ENCODE measurements at regions not wholly inside any gene's neighbourhood (a gene's known extent, or its start where the extent isn't known, plus 50 kb on each side); places are given as distances from the start of the nearest gene placed in this dataset.
"Not testable (repeated sequence)": the region's sequence is repeated elsewhere in the genome, so short reads cannot be mapped to it uniquely, and the experiment has no call there.

- DNase-seq: no peak
Observed at GRCh38 chr1:119191325-119191724, 50.9 kb upstream of the WARS2 start.

DNA sequence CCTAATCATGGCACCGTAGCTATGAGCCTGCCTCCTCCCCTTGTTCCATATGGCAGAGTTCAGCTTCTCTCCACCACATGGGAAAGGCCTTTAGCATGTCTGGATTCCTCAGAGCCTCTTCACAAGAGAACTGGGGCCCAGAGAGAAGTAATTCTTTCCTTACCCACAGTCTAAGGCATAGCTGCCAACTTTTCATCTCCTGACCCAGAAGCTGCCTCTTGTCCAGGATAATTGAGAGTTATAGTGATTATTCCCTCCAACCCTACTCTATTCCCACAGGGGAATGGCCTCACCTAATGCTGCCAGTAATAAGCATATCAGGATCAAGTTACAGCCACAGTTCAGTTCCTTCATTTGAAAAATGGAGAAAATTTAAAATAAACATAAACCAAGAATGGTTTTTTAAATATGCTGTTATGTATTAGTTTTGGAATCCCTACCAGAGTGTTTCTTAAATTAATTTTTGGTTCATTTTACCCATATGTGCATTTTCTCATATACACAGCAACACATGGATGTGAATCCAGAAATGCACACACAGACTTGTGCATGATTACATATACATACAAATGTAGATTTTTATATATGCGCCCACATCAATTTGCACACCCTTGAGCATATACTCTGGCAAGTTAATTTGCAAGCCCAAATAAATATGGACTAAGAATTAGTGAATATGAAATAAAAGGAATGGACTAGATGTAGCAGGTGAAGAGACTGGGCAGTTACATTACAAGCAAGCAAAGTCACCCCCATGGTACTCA, 63.9 kb upstream of the WARS2 start:
- no peak for DNase-seq

- DNase-seq: no peak
Observed at GRCh38 chr1:119204961-119205357, 64.5 kb upstream of the WARS2 start.

DNA sequence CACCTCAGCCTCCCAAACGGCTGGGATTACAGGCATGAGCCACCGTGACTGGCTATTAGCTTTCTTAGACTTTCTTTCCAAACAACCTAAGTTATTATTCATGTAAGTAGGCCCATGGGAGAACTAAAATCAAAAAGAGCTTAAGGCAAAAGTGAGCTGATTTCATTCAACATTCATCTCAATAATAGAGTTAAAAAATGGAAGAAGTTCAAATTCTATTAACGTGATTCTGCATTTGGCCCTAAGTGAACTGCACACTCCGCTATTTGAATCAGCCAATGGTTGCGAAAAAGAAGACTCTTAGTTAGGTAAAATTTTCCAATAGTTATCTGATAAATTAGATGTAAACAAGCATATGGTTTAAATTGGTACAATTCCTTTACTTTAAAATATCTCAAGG, 68.6 kb upstream of the WARS2 start:
- DNase-seq: no peak

- no peak for DNase-seq
Observed at GRCh38 chr1:119209596-119210295, 69.3 kb upstream of the WARS2 start.

DNA sequence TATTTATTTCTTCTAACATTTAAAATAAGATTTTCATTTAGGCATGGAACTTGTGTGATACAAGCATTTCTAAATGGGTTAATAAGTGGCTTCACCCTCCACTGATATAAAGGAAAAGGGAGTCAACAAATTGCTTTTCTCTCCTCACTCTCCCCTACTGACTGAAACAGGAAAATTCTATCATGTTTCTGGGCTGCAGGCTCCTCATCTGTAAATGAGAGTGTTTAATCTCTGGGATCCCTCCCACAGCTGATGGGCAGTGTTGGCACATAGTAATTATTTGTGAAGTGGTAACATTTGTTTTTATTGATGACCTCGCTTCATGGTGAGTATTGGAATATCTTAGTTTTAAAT, 69.8 kb upstream of the WARS2 start:
- no peak for DNase-seq

DNA sequence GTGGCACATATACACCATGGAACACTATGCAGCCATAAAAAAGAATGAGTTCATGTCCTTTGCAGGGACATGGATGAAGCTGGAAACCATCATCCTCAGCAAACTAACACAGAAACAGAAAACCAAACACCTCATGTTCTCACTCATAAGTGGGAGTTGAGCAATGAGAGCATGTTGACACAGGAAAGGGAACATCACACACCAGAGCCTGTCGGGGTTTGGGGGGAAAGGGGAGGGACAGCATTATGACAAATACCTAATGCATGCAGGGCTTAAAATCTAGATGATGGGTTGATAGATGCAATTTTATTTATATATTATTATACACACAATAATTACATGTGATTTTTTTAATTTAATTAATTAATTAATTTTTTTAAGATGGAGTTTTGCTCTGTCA, 72.8 kb upstream of the WARS2 start:
- DNase-seq: not testable (repeated sequence)

GRCh38 chr1:119214961-119215360, 74.5 kb upstream of the WARS2 start:
- DNase-seq: not testable (repeated sequence)

DNA sequence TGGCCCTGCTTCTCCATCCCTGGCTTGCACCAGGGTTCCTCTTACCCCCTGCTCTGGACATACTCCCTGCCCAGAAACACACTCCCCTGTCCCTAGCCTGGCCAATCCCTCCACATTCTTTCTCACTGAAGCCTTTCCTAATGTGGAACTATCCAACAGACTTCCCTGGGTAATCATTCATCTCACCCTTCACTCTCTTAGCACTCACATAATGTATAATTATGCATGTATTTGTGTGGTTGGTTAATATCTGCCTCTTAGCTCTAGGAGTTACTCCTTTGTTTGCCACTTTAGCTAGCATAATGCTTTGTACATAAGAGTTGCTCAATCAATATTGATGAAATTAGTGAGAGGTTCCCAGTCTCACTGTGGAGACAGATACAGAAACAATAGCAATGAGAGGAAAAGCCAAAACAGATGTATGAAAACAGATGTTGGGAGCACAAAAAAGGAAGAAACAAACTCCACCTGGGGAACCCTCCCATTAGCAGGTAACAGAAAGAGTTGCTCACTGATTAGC, 76.9 kb upstream of the WARS2 start:
- no peak for DNase-seq

DNA sequence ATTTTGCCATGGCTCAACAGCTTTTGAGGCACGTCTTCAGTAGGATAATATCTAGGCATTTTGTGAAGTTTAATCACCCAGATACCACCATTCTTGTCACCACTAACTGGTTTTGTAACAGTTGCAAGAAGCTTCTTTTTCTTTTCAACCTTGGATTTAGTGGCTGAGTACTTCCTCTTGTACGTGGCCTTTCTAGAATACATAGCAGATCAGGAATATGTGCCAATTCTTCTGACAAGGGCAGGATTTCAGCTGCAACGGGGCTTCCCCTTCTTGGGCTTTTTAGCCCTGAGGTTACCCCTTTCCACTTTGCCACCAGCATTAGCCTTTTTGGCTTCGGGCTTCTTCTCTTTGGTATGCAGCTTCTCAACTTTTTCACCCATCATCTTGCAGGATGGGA, 79.3 kb upstream of the WARS2 start:
- no peak for DNase-seq

- DNase-seq: no peak
Observed at GRCh38 chr1:119220991-119221390, 80.5 kb upstream of the WARS2 start.

GRCh38 chr1:119222271-119222670, 81.8 kb upstream of the WARS2 start:
- no peak for DNase-seq

- DNase-seq: no peak
Observed at GRCh38 chr1:119225265-119225664, 84.8 kb upstream of the WARS2 start.

DNA sequence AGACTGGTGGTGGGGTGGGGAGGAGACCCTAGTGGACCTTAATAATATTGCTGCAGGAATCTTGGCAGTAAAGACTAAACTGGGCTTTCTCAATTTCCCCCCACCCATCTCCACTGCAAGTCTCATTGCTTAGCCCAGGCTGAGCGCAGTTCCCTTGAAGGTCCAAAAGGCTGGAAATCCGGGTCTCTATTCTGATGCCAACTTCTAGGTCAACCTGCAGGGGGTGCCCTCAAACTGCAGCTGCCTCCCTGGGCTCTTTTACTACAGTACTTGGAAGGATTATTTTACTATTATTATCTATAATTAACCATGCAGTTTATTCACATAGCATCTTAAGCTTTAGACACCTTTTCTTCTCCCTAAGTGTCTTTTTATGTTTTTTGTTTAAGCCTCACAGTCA, 85.4 kb upstream of the WARS2 start:
- no peak for DNase-seq

GRCh38 chr1:119226321-119226720, 85.9 kb upstream of the WARS2 start:
- DNase-seq: no peak

DNA sequence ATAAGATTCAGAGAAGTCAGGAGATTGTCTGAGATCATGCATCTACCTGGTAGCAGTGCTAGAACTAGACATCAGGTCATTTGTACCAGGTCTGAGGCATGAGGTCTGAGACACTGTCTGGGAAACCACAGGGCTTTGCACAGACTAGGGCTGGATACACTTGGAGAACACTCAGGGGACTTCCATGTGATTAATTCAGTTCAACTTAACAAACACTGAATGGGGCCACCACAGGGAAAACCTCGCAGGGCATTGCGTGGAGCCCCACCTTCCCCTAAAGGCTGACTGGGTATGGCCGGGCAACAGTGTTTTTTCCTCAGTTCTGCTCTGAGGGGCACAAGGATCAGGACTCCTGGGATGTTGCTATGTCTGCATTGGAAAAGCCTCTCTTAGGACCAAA, 86.5 kb upstream of the WARS2 start:
- no peak for DNase-seq

- no peak for DNase-seq
Observed at GRCh38 chr1:119227456-119227855, 87.0 kb upstream of the WARS2 start.

- no peak for DNase-seq
Observed at GRCh38 chr1:119228335-119229080, 88.1 kb upstream of the WARS2 start.

GRCh38 chr1:119235120-119235519, 94.7 kb upstream of the WARS2 start:
- DNase-seq: no peak

GRCh38 chr1:119245881-119246280, 105.4 kb upstream of the WARS2 start:
- DNase-seq: no peak

- no peak for DNase-seq
Observed at GRCh38 chr1:119249283-119249682, 108.8 kb upstream of the WARS2 start.

GRCh38 chr1:119250299-119250698, 109.8 kb upstream of the WARS2 start:
- DNase-seq: no peak

GRCh38 chr1:119251751-119252150, 111.3 kb upstream of the WARS2 start:
- no peak for DNase-seq

- DNase-seq: no peak
Observed at GRCh38 chr1:119253366-119253765, 112.9 kb upstream of the WARS2 start.
